ENCODE measurements at regions not wholly inside any gene's neighbourhood (a gene's known extent, or its start where the extent isn't known, plus 50 kb on each side); places are given as distances from the start of the nearest gene placed in this dataset.

- TF ChIP-seq EP300 (IDR thresholded peaks at IDR 0.05; ENCODE audit: borderline replicate concordance in 1 of 2, low read depth in 1 of 2, low read length in 1 of 2) (no peak), SMC3 (IDR thresholded peaks at IDR 0.05; ENCODE audit: low read depth, low read length) (no peak), SIN3A (IDR thresholded peaks at IDR 0.05; ENCODE audit: borderline replicate concordance, low read depth, low read length) (no peak), JUND (IDR thresholded peaks at IDR 0.05) (no peak), ZBTB33 (IDR thresholded peaks at IDR 0.05; ENCODE audit: borderline replicate concordance, low read depth) (no peak), EZH2phosphoT487 (IDR thresholded peaks at IDR 0.05; ENCODE audit: borderline replicate concordance, low read depth) (no peak), YY1 (IDR thresholded peaks at IDR 0.05; ENCODE audit: low read depth) (no peak), TAF1 (IDR thresholded peaks at IDR 0.05; ENCODE audit: borderline replicate concordance, low read depth, low read length) (no peak)
- TF ChIP-seq, protein P1, sequence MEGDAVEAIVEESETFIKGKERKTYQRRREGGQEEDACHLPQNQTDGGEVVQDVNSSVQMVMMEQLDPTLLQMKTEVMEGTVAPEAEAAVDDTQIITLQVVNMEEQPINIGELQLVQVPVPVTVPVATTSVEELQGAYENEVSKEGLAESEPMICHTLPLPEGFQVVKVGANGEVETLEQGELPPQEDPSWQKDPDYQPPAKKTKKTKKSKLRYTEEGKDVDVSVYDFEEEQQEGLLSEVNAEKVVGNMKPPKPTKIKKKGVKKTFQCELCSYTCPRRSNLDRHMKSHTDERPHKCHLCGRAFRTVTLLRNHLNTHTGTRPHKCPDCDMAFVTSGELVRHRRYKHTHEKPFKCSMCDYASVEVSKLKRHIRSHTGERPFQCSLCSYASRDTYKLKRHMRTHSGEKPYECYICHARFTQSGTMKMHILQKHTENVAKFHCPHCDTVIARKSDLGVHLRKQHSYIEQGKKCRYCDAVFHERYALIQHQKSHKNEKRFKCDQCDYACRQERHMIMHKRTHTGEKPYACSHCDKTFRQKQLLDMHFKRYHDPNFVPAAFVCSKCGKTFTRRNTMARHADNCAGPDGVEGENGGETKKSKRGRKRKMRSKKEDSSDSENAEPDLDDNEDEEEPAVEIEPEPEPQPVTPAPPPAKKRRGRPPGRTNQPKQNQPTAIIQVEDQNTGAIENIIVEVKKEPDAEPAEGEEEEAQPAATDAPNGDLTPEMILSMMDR (IDR thresholded peaks at IDR 0.05), result no peak
Measured at GRCh38 chr10:78438907-78439809, 405.5 kb downstream of the RPS24 start.
